HT1080 (cell line): ENCODE measurements at regions not wholly inside any gene's neighbourhood (a gene's known extent, or its start where the extent isn't known, plus 50 kb on each side); places are given as distances from the start of the nearest gene placed in this dataset.
"Not testable (repeated sequence)": the region's sequence is repeated elsewhere in the genome, so short reads cannot be mapped to it uniquely, and the experiment has no call there.

Source experiments
- DNase-seq: peaks from one replicate; pipeline ENCODE4 v3.0.0-alpha.2; 2015; ENCODE audit warnings: low read depth

DNA sequence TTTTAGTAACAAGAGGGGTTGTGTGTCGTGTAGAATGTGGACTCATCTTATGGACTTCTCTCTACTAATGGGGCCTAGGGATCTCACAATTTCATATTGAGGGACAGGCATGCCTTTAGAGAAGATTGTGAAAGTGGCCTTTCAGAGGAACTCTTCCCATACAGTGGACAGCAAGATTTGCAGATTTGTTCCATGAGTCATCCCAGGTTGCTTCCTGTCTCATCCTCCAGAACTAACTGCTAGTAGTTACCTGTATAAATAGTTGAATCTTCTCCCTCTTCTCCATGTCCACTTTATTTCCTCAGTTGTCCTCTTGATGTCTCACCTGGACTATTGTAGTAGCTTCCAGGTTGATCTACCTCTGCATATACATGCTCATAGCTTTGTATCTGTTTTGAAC, 997.5 kb upstream of the CTNND2 start:
- DNase-seq = peak; percentile 25

DNA sequence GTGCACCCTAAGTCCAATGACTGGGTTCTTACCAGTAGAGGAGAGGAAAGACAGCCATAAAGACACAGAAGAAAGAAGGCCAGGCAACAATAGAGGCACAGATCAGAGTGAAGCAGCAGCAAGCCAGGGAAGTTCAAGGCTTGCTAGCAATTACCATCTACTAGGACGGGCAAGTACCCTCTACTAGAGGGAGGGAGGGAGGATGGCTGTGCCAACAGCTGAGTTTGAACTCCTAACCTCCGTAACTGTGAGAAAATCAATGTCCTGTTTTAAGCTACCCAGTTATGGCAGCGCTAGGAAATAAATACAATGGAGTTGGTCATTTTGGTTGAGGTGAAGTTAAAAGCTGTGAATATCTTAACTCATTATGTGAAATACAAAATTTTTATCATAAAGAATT, 991.8 kb upstream of the CTNND2 start:
- DNase-seq = no peak

DNA sequence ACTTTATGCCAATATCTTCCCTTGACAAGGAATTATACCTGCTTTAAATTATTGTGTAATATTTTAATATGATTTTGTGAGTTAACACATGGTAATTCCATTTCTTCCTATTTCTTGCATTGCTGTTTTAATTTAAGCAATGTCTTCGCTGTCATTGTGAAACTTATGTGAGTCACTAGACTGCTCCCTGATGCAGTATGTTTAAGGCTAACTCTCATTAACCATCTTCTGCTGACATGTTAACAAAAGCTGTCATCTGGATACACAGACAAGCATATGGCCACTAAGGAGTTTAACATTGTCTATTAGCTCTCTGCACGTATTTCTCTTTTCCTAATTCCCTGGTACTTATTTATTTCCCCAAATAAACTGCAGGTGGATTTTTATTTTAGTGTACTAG, 980.8 kb upstream of the CTNND2 start:
- no peak for DNase-seq

DNA sequence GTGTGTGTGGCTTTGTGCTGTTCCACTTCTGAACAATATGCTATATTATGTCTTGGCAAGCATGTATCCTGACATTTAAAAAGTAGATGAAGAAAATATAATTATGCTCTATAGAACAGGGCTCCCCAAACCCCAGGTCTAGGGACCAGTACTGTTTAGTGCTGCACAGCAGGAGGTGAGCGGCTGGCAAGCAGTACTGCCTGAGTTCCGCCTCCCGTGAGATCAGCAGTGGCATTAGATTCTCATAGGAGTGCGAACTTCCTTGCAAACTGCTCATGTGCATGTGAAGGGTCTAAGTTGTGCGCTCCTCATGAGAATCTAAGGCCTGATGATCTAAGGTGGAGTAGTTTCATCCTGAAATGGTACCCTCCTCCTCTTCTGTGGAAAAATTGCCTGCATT, 979.1 kb upstream of the CTNND2 start:
- DNase-seq = no peak

DNA sequence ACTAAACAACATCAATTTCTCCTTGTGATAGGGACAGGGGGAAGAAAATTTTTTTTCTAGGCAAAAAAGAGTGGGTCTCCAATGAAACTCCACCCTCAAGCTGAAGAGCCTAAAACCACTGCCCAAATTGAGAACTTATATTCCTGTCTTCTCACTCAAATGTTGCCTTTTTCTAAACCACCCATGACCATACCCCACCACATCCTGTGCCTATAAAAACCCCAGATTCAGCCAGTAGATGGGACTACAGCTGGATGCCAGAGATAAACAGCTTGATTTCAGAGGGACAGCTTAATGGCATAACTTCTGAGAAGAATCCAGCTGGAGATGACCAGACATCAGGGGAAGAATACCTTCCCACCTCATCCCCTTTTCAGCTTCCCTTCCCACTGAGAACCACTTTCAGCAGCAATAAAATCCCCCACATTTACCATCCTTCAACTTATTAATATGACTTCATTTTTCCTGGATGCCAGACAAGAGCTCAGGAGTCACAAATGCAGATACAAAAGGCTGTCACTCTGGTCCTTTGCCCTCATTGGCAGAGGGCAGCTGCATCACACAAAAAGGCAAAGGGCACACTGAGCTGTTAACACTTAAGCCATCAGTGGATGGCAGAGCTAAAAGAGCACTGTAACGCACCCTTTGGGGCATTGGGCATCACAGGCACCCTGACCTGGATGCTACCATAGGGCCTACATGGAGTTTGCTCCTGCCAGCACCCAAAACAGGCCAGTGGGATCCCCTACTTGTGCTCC, 972.5 kb upstream of the CTNND2 start:
- DNase-seq = peak; percentile 35

DNA sequence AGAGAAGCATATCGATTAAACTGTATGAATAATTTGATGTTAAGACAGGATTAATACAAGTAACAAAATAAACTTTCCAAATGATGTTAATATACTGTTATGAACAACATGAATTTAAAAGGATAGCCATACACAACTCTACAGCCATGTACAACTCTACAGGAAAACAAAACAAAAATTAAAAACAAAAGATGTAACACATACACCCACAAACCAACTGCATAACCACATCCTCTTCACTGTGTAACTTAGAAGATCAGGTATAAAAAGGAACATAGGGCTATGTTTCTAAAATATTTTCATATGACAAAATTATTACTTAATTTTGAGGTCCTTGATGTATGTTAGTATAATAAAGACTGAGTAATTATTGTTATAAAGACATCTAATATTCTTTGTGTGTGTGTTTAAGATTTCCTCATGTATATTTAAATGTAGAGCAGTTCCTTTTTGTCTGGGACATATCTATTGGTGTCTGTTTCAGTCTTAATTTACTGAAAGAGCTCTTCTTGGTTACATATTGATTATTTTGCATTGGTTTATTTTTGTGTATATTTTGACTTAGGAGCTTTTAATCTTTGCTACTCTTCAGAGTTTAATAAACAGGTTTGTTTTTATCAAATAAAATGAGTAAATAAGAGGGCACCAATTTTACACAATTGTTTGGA, 966.8 kb upstream of the CTNND2 start:
- no peak for DNase-seq

DNA sequence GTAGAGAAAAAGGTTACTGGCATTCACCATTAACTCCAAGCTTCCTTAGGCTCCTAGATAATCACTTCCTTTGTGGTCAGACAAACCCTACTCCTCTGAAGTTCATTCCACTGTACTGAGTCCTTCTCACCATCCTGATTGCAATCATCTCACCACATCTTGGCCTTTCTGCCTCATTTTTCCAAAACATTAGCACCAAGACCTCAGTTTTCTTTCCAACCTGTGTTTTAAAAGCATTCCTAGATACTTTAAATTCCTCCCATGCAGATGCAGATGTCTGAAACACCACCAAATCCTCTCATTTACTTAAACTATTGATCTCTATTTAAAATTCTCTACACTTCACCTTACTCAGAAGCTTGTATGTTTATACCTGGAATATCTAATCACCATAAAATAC, 961.3 kb upstream of the CTNND2 start:
- peak; percentile 81 for DNase-seq

DNA sequence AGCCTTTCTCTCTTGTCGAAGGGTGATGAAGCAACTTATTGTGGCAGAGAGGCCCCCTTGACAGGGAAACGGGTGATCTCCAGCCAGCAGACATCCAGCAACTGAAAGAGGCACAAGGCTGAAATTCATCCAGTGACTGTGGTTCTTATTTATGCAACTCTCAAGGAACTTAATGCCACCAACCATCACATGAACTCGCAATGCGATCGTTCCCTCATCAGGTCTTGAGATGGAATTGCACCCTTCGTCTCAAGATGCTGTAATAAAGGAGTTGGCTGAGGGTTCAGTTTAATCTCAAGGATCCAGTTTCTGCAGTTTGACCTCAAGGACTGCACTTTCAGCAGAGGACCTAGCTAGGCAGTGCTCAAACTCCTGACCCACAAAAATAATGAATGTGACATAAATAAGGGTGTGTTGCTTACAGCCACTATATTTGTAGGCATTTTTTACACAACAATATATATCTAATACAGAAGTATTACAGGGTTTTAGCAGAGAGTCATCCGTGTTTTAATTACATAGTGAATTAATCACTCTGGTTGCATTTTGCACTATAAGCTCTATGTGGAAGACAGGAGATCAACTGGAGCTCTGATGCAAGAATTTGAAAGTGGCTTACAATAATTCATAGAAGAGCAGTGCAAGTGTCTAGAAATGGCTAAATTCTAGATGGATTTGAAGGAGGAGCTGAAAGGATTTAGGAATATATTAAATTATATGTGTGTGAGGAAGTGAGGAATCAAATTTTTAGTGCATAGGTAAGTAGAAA, 957.8 kb upstream of the CTNND2 start:
- DNase-seq = no peak

DNA sequence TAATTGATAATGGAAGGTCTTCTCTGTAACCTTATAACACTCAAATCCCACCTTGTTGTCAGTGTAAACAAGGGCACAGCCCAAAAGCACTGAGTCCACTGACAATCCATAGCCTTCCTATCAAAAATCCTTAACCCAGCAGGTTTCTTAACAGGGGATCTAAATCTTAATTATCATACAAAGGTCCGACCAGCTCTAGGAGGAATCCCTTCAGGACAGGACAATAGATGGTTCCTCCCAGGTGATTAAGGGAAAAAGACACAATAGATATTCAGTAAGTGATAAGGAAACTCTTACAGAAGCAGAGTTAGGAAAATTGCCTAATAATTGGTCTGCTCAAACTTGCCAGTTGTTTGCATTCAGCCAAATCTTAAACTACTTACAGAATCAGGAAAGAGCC, 951.9 kb upstream of the CTNND2 start:
- DNase-seq = not testable (repeated sequence)

DNA sequence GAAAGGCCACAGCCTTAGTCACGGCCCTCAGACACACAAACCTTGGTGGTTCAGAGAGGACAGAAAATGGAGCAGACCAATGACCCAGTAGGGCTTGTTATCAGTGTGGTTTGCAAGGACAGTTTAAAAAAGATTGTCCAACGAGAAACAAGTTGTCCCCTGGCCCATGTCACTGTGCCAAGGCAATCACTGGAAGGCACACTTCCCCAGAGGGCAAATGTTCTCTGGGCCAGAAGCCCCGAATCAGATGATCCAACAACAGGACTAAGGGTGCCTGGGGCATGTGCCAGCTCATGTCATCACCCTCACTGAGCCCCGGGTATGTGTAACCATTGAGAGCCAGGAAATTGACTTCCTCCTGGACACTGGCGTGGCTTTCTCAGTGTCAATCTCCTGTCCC, 950.1 kb upstream of the CTNND2 start:
- no peak for DNase-seq

DNA sequence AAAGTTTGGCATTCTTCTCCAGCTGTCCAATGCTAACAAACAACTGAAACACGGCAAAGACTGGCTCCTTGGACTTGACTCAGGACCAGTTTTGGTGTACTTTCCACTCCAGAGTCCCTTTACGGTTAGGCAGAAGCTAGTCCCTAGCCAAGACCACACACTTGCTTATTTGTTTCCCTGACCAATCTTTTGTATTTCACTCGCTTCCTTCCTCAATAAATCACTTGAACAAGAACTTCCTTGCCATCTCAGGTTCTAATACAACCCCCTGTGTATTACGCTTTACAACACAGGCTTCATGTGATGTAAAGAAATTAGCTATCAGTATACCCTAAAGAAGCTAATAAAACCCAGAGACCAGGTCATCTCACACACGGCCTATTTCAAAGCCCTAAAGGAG, 947.5 kb upstream of the CTNND2 start:
- DNase-seq = no peak

DNA sequence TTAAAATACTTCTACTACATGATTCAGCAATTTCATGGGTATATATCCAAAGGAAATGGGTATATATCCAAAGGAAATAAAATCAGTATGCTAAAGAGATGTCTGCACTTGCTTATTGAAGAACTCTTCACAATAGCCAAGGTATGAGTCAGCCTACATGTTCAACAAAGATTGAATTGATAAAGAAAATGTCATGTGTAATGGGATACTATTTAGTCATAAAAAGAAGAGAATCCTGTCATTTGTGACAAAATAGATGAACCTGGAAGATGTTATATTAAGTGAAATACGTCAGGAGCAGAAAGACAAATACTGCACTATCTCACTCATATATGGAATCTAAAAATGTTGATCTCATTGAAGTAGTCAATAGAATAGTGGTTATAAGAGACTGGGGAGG, 944.5 kb upstream of the CTNND2 start:
- DNase-seq = peak; percentile 66

DNA sequence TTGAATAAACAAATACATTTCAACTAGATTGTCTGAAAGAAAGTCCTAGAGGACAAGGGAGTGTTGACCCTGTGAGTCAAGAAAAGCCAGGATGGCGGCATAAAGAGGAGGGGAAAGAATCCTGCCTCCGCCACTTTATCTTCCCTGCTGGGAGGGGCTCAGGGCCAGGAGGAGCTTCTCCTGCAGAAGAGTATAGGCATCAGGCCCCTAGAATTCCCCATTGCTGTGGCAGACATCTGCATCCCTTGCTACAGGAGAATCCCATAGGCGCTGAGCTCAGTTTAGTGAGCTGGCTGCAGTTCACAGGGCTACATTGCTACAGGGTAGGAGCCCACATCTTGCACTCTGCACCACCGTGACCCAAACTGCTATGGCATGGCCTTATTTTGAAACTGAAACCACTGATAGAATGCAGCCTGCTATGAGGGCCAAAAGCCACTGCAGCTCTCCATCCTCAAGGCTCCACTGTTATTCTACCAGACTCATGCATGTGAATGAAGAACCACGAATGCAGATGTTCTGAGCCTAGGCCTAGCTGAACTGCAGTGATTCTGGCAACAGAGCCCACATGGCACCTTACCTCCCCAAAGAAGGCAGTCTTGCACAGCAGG, 941.4 kb upstream of the CTNND2 start:
- peak; percentile 6 for DNase-seq

DNA sequence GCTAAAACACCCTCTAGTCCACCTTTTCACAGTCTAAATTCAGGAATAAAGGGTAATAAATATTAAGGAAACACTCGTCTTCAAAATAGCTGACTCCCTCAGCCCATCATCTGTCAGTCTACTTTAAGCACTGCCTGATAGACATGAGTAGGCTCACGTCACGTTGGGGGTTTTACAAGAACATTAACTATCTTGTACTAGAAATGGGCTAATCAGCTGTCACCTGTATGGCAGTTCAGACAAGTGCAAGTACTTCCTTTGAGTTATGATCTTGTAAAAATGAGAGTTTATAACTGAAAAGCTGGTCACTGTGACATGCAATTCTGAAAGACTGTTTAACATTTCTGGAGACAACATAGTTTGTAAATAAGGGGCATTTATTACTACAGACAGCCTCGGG, 936.7 kb upstream of the CTNND2 start:
- DNase-seq = no peak

DNA sequence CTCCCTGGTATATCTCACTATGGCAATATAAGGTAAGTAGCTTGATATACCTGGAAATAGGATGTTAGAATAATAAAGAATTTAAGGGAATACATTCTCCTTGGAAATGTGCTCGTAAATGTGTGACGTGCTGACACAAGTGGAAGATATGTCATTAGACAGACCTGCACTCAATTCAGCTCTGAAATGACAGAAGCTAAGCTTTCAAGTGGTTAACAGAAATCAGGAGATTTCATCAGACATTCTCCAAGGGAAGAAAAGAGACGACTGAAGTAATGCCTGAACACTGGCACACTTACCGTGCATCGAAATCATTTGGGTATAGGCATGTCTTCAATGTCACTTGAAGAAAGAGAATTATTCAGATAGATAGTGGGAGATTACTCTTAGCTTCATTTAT, 933.3 kb upstream of the CTNND2 start:
- DNase-seq = no peak

DNA sequence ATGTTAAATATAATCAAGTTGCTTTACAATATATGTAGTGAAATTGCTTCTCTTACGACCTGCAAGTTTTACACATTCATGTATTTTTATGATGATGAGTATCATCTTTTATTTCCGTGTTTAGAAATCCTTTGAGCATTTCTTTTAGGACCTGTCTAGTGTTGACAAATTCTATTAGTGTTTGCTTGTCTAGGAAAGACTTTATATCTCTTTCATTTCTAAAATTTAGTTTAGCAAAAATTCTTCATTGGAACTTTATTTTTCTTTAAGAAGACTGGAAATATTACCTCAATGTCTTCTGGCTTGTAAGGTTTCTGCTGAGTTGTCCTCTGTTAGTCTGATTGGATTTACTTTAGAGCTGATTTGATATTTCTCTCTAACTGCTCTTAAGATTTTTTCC, 920.9 kb upstream of the CTNND2 start:
- DNase-seq = peak; percentile 0

DNA sequence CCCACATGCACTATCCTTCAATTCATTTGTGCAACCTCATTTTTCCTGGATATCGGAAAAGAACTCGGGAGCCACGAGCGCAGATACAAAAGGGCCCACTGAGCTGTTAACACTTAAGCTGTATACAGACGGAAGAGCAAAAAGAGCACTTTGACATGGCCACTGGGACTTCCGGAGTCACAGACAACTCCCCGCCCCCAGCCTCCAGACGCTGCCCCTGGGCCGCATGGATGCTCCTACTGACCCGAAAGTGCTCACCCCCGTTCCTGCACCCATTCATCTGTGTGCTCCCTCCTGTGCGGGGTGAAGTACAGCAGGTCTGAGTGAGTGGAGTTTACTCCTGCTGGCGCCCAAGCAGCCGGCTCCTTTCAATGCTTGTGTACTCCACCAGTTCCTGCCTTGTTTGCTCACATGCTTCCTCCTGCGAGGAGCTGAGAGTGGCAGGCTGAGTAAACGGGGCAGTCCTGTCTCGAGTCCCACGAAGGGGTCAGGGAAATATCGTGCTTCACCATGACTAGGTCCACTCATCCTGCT, 901.0 kb upstream of the CTNND2 start:
- no peak for DNase-seq

DNA sequence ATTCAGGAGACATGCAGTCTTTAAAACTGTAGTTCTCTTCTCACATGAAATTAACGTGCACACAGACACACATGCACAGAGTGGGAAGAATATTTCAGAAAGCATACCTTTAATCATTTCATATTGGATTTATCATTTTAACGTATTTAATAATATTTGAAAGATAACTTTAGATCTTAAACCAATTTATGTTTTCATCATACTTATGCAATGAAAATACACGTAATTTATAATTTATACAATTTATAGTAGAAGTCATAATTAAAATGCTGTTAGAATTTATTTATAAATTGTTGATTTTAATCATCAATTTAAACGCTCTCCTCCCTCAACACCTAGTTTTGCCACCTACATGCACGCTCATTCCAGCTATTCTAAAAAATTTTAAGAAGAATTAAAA, 894.9 kb upstream of the CTNND2 start:
- DNase-seq = no peak

DNA sequence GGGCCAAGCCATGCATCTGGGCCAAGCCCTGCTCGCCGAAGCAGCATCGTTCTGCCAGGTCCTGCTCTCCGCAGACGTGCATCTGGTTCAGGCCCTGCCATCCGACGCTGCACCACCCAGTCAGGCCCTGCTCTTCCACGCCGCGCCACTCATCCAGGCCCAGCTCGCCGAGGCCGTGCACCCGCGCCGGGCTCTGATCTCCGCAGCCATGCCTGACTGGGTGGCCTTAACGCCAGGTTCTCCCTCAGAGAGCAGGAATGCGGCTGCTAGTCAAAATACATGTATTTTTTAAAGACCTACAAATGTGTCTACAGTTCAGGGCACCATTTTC, 891.1 kb upstream of the CTNND2 start:
- DNase-seq = peak; percentile 0

DNA sequence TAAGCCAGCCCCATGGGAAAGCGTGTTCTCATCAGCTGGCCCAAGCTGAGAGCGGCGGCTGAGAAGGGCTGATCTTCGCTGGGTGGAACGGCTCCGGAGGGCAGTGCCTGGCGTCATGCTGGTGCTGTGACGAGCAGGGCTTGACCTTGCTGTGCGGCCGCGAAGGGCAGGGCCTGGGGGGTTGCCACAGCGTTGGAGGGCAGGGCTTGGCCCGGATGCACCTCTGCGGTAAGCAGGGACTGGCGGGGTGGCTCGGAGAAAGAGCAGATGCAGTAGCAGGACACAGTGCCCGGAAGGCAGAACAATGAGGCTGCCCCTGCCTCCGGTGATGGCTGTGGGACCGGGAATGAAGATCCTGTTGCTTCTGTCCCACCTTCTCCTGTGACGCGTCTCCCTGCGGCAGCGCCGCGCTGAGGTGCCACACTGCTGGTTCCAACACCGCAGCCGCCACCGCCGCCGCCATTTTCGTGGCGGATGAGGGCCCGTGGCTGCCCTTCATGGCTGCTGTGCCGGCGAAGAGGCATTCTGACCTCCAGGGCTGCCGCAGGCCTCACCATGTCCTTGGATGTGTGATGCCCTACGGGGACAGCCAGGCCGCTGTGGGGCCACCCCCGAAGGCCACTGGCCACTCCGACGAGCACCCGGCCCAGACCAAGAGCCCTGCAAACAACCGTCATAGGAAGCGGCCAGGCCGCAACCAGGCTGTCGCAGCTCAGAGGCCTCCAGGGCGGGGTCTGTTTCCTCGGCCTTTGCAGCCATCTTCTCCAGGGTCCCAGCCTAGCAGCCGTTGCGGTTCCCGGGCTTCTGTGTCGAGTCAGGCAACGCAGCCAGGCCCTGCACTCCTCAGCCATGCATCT, 890.5 kb upstream of the CTNND2 start:
- DNase-seq = peak; percentile 0

DNA sequence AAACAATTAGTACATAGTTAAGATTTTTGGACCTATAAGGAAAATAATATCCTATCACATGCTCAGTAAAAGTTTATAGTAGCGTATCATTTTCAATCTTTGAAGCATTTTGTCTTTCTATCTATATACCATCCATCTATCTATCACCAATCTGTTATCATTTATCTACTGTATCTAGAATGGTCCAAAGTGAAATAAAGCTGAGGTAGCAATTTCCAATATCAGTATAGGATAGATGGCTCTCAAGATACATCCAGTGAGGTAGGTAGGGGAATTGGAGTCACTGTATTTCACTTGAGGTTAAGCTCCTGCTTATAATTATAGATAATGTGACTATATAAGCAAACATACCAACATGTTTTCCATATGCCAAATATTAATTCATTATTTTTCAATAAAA, 889.1 kb upstream of the CTNND2 start:
- DNase-seq = no peak
